HG03039 (cell line): ENCODE measurements at regions not wholly inside any gene's neighbourhood (a gene's known extent, or its start where the extent isn't known, plus 50 kb on each side); places are given as distances from the start of the nearest gene placed in this dataset.

Experiments used
- ATAC-seq: cut with Tn5 transposase; IDR thresholded peaks from one replicate; pipeline ENCODE4 v1.9.1; 2021; ENCODE audit warnings: mild to moderate bottlenecking, moderate library complexity; ENCODE audit not compliant: unreplicated experiment

DNA sequence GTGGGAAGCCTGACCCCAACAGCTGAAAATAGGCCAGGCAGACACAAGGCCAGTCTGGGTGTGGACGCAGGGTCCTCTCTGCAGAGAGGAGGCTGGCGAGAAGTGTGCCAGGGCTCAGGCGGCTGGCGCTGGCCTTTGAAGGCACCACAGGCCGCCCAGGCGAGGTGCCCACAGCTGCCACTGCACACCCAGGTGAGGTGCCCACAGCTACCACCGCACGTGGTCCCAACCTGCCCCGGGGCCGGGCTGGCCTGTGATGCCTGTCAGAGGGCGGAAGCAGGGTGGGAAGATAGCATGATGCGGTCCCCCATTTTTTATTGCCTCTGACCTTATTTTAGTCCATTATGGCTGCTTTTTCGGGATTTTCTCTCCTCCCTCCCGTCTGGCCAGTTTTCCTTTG, 1303.9 kb downstream of the BRD1 start:
- no peak for ATAC-seq

DNA sequence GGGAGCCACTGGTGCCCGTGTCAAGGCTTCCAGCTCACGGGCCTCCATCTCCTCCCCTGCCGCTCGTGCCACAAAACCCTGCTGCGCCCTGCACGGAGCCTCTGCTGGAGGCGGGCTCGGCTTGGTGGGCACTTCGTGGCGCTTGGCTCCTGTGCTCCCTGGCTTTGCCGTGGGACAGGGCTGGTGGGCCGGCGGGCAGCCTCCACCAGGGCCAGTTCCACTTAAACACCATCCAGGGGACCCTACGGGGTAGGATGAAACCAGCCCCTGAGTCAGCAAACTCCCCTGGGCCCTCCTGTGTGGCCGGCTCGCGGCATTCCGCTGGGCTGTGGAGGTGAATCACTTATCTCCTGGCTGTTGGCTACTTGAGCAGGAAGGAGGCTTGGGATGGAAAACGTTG, 1304.6 kb downstream of the BRD1 start:
- no peak for ATAC-seq

- ATAC-seq: no peak
Measured at GRCh38 chr22:48522271-48522670, 1305.4 kb downstream of the BRD1 start.

DNA sequence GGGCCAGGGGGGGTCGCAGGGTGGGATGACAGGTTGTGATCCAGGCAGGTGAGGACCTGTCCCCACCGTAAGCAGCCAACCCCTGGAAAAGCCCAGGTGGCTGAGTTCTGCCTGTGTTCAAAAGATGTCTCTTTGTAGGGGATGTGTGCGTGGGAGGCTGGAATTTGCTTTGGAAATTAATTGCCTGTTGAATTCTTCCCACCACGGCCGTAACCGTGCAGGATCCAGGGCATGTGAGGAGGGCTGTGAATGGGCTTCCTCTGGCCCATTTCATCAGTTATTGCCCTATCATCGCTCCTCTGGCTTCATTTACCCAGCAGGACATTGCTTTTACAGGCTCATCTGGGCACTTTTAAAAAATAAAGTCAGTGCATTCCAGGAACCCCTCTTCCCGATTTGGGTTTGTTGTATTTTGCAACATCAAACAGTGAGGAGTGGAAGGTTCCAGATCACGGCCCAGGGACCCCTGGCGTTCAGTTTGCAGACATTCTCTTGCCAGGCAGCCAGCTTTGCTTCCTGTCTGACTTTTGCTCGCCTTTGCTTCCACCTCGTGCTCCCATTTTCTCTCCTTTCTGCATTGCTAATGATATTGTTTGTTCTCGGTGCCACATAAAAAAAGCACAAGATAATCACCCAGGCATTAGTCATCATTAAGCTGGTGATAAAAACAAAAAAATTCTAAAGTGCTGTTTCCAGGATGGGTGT, 1306.6 kb downstream of the BRD1 start:
- ATAC-seq: no peak

GRCh38 chr22:48520207-48520606, 1307.5 kb downstream of the BRD1 start:
- no peak for ATAC-seq

GRCh38 chr22:48517039-48518030, 1310.3 kb downstream of the BRD1 start:
- no peak for ATAC-seq

- ATAC-seq: no peak
Measured at GRCh38 chr22:48516571-48516970, 1311.1 kb downstream of the BRD1 start.

GRCh38 chr22:48515571-48516200, 1312.0 kb downstream of the BRD1 start:
- ATAC-seq: no peak

DNA sequence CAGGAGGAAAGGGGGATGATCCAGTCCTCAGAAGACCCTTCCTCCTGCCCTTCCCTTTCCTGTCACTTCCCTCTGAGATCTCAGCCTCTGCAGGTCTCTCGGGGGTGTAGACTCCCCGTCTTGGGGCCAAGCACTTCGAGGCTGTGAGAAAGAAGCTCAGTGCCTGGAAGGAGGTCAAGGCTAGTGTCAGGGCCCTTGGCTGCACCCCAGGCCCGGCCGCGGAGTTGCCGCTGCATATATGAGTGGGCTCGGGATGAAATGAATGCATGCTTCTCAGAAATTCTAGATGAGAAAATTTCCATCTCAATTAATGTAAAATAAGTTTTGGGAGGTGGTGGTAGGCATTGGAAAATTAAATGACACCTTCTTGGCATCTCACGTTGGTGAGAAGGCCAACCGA, 1313.7 kb downstream of the BRD1 start:
- no peak for ATAC-seq

DNA sequence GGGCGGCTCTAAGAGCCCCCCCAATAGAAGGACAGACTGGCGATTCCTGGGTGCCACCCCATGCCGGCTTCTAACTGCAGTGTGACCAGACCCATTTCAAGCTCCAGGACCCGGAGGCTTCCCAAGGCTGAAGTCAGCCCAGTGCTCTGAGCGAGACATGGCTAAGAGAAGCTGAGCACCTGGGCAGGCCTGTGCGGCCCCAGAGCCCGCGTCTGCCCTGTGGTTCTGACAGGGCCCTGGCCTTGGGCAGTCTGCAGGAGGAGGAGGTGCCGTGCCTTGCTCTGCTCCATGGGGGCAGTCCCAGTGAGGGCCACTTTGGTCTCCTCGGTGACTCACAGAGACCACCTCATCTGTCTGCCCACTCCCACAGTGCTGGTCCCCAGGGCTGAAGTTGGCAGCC, 1314.2 kb downstream of the BRD1 start:
- ATAC-seq: no peak

DNA sequence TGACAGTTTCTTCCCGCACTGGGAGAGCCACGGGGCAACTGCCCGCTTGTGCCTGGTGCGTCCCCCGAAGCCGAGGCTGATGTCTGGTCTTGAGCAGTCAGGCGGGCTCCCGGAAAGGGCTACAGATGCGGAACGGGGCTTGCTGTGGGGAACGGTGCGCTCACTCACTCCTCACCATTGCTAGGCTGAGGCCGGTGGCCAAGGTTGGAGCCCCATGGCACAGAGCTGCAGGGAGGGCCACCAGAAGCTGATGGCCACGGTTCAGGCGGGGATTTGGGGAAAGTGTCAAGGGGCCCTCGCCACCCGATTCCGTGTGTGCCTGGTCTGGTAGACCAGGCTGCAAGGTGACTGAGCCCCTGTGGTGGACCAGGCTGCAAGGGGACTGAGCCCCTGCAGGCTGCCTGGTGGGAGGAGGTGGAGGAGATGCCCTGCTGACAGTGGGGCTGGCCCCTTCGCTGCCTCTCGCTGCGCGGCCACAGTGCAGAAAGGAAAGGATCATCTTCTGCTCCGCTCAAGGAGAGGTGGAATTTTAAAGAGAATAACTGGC, 1315.8 kb downstream of the BRD1 start:
- ATAC-seq: no peak

GRCh38 chr22:48511211-48511610, 1316.5 kb downstream of the BRD1 start:
- no peak for ATAC-seq

GRCh38 chr22:48510599-48510998, 1317.1 kb downstream of the BRD1 start:
- ATAC-seq: no peak

DNA sequence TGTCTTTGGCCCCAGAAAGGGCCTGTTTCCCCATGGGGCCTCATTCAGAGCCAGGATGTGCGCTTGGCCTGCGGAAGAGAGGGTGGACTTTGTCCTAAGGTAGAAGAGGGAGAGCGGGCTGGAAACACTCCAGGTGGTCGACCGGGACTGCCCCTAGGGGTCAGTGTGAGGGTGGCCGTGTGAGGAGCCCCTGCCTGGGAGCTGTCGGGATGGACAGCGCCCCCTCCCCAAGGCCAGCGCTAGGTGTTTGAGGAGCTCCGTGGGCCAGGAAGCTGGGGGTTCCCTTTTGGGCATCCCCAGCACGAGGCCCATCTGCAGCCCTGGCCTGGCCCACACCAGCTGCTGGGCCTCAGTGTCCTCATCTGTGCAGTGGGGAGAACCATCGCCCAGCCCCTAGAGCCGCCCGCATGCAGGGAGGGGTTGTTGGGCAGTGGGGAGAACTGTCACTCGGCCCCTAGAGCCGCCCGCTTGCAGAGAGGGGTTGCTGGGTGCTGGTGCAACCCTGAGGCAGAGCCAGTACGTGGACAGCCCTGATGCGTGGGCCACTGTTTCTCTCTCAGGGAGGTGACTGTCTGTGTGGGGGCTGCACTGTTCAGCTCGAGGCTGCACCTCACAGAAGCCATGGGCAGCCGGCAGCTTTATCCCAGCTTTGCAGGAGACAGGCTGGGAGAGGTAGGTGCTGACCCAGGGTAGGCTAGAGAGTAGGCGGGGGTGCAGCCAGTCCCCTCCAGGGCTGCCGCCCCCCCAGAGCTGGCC, 1319.9 kb downstream of the BRD1 start:
- ATAC-seq: no peak

GRCh38 chr22:48507171-48507570, 1320.5 kb downstream of the BRD1 start:
- no peak for ATAC-seq

- ATAC-seq: no peak
Measured at GRCh38 chr22:48506506-48507145, 1321.0 kb downstream of the BRD1 start.

DNA sequence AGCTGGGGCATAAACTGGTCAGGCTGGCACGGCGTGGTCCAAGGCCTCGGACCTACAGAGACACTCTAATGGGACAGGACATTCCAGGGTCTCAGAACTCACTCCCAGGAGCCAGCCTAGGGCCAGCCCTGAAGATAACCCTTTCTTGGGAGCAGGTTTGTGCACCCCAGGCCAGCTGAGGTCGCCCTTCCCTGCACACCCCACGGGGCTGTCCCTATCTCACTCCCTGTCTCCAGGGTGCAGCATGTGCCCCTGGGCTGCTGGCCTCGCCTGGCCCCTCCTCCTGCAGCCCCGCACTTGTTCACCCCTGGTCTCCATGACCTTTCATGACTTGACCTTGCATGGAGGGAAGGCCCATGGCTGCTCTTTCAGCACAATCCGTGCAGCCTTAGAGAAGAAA, 1321.8 kb downstream of the BRD1 start:
- no peak for ATAC-seq

GRCh38 chr22:48504519-48505140, 1323.0 kb downstream of the BRD1 start:
- ATAC-seq: no peak

GRCh38 chr22:48503876-48504275, 1323.8 kb downstream of the BRD1 start:
- ATAC-seq: no peak
